ENCODE measurements at regions not wholly inside any gene's neighbourhood (a gene's known extent, or its start where the extent isn't known, plus 50 kb on each side); places are given as distances from the start of the nearest gene placed in this dataset.

DNA sequence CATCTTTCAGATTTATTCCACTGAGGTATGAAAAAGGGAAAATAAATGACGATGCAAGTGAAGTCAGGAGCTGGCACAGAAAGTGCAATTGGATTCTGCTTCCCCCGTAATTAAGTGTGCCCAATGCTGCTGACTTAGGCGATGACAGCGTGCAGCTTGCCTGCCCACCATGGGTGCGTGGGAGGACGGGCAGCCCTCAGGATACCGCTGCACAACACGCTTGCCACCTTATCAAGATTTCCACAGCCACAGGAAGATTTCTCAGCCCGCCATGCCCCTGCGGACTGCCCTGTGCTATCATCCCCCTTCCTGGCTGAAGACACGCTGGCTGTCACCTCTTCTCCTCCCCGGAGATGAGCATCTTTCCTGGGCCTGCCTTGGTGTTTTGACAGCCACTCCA, 103.3 kb upstream of the BACH2 start:
- Histone ChIP-seq H3K27me3 (ENCODE audit: insufficient read depth) (peaks cover 9% of the 10 kb centered on the region; the same call in 1 of the 2 replicates), H3K9me2 (no peaks in the 10 kb centered on the region), H3K4me2 (no peak overlapping the region), H3K79me2 (ENCODE audit: insufficient read depth) (no peaks in the 10 kb centered on the region), H3K4me3 (ENCODE audit: low read depth in 2 of 2, low read length in 1 of 2) (no peak overlapping the region), H4K20me1 (ENCODE audit: insufficient read depth) (no peaks in the 10 kb centered on the region), H3K9me3 (no peaks in the 10 kb centered on the region), H3K4me1 (ENCODE audit: control insufficient read depth in 1 of 2, insufficient read depth in 2 of 2, low read depth in 1 of 2, low read length in 1 of 2) (peaks cover 0 to 24% of the 10 kb centered on the region in 2 experiments; a peak in 2 of 4 replicates), H3F3A (replicated peaks; ENCODE audit: insufficient read depth) (peaks cover 2% of the 10 kb centered on the region), H3K9ac (no peak overlapping the region), H3K36me3 (replicated peaks in 1 of 2; ENCODE audit: control insufficient read depth in 1 of 2, insufficient read depth in 2 of 2, low read length in 1 of 2) (no peaks in the 10 kb centered on the region), H3K27ac (ENCODE audit: low read depth in 2 of 2, low read length in 1 of 2) (no peak overlapping the region), H2AFZ (ENCODE audit: low read depth) (no peak overlapping the region)
- ChIA-PET POLR2A (no interaction called here), CTCF (interaction anchor here (0.9 to 4.6 kb wide), 6 partner anchors 12 to 459 kb away, joined by 3 to 18 read pairs (median 3); no protein-coding TSS in a partner anchor)
- 90% methylated on average over 5 of the region's 12 CpGs for WGBS (ENCODE audit: low lambda C conversion rate)
- DNase-seq, result no peak
- no peak for TF ChIP-seq MXI1 (IDR thresholded peaks at IDR 0.05; ENCODE audit: low read depth, low read length)
- no peak for TF ChIP-seq ELF1 (IDR thresholded peaks at IDR 0.05)
- no peak for TF ChIP-seq EZH2phosphoT487 (IDR thresholded peaks at IDR 0.05; ENCODE audit: borderline replicate concordance, low read depth)
- TF ChIP-seq, protein P1, sequence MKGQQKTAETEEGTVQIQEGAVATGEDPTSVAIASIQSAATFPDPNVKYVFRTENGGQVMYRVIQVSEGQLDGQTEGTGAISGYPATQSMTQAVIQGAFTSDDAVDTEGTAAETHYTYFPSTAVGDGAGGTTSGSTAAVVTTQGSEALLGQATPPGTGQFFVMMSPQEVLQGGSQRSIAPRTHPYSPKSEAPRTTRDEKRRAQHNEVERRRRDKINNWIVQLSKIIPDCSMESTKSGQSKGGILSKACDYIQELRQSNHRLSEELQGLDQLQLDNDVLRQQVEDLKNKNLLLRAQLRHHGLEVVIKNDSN (IDR thresholded peaks at IDR 0.05; ENCODE audit: borderline replicate concordance, low read depth), result no peak
- TF ChIP-seq, protein P2, sequence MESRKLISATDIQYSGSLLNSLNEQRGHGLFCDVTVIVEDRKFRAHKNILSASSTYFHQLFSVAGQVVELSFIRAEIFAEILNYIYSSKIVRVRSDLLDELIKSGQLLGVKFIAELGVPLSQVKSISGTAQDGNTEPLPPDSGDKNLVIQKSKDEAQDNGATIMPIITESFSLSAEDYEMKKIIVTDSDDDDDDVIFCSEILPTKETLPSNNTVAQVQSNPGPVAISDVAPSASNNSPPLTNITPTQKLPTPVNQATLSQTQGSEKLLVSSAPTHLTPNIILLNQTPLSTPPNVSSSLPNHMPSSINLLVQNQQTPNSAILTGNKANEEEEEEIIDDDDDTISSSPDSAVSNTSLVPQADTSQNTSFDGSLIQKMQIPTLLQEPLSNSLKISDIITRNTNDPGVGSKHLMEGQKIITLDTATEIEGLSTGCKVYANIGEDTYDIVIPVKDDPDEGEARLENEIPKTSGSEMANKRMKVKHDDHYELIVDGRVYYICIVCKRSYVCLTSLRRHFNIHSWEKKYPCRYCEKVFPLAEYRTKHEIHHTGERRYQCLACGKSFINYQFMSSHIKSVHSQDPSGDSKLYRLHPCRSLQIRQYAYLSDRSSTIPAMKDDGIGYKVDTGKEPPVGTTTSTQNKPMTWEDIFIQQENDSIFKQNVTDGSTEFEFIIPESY (IDR thresholded peaks at IDR 0.05; ENCODE audit: borderline replicate concordance, low read depth), result no peak
- TF ChIP-seq CHD2 (IDR thresholded peaks at IDR 0.05; ENCODE audit: low read length, partially characterized antibody), result no peak
- TF ChIP-seq FOSL2 (IDR thresholded peaks at IDR 0.05; ENCODE audit: borderline replicate concordance, low read depth), result no peak
- TF ChIP-seq, protein P3, sequence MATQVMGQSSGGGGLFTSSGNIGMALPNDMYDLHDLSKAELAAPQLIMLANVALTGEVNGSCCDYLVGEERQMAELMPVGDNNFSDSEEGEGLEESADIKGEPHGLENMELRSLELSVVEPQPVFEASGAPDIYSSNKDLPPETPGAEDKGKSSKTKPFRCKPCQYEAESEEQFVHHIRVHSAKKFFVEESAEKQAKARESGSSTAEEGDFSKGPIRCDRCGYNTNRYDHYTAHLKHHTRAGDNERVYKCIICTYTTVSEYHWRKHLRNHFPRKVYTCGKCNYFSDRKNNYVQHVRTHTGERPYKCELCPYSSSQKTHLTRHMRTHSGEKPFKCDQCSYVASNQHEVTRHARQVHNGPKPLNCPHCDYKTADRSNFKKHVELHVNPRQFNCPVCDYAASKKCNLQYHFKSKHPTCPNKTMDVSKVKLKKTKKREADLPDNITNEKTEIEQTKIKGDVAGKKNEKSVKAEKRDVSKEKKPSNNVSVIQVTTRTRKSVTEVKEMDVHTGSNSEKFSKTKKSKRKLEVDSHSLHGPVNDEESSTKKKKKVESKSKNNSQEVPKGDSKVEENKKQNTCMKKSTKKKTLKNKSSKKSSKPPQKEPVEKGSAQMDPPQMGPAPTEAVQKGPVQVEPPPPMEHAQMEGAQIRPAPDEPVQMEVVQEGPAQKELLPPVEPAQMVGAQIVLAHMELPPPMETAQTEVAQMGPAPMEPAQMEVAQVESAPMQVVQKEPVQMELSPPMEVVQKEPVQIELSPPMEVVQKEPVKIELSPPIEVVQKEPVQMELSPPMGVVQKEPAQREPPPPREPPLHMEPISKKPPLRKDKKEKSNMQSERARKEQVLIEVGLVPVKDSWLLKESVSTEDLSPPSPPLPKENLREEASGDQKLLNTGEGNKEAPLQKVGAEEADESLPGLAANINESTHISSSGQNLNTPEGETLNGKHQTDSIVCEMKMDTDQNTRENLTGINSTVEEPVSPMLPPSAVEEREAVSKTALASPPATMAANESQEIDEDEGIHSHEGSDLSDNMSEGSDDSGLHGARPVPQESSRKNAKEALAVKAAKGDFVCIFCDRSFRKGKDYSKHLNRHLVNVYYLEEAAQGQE (IDR thresholded peaks at IDR 0.05; ENCODE audit: low read depth, low read length), result no peak
- no peak for TF ChIP-seq GATA2 (CRISPR knock-in tag; IDR thresholded peaks at IDR 0.05)
- TF ChIP-seq FOXM1 (IDR thresholded peaks at IDR 0.05; ENCODE audit: low read depth), result no peak
- TF ChIP-seq RXRA (IDR thresholded peaks at IDR 0.05; ENCODE audit: borderline replicate concordance, low read depth), result no peak
- TF ChIP-seq TEAD4 (IDR thresholded peaks at IDR 0.05; ENCODE audit: borderline replicate concordance, insufficient read depth), result no peak
- TF ChIP-seq RAD21 (IDR thresholded peaks at IDR 0.05; ENCODE audit: low read length), result no peak
- no peak for TF ChIP-seq NFIC (IDR thresholded peaks at IDR 0.05; ENCODE audit: borderline replicate concordance)
- TF ChIP-seq MEF2A (IDR thresholded peaks at IDR 0.05; ENCODE audit: borderline replicate concordance, low read depth), result no peak
- TF ChIP-seq, protein P4, sequence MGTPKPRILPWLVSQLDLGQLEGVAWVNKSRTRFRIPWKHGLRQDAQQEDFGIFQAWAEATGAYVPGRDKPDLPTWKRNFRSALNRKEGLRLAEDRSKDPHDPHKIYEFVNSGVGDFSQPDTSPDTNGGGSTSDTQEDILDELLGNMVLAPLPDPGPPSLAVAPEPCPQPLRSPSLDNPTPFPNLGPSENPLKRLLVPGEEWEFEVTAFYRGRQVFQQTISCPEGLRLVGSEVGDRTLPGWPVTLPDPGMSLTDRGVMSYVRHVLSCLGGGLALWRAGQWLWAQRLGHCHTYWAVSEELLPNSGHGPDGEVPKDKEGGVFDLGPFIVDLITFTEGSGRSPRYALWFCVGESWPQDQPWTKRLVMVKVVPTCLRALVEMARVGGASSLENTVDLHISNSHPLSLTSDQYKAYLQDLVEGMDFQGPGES (IDR thresholded peaks at IDR 0.05; ENCODE audit: low read depth, low read length), result no peak
- no peak for TF ChIP-seq EP300 (IDR thresholded peaks at IDR 0.05; ENCODE audit: borderline replicate concordance in 1 of 2, low read depth in 1 of 2, low read length in 1 of 2)
- TF ChIP-seq, protein P5, sequence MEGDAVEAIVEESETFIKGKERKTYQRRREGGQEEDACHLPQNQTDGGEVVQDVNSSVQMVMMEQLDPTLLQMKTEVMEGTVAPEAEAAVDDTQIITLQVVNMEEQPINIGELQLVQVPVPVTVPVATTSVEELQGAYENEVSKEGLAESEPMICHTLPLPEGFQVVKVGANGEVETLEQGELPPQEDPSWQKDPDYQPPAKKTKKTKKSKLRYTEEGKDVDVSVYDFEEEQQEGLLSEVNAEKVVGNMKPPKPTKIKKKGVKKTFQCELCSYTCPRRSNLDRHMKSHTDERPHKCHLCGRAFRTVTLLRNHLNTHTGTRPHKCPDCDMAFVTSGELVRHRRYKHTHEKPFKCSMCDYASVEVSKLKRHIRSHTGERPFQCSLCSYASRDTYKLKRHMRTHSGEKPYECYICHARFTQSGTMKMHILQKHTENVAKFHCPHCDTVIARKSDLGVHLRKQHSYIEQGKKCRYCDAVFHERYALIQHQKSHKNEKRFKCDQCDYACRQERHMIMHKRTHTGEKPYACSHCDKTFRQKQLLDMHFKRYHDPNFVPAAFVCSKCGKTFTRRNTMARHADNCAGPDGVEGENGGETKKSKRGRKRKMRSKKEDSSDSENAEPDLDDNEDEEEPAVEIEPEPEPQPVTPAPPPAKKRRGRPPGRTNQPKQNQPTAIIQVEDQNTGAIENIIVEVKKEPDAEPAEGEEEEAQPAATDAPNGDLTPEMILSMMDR (IDR thresholded peaks at IDR 0.05), result no peak
- no peak for TF ChIP-seq SMC3 (IDR thresholded peaks at IDR 0.05; ENCODE audit: low read depth, low read length)
- TF ChIP-seq, protein P6, sequence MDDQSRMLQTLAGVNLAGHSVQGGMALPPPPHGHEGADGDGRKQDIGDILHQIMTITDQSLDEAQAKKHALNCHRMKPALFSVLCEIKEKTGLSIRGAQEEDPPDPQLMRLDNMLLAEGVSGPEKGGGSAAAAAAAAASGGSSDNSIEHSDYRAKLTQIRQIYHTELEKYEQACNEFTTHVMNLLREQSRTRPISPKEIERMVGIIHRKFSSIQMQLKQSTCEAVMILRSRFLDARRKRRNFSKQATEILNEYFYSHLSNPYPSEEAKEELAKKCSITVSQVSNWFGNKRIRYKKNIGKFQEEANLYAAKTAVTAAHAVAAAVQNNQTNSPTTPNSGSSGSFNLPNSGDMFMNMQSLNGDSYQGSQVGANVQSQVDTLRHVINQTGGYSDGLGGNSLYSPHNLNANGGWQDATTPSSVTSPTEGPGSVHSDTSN (IDR thresholded peaks at IDR 0.05), result no peak
